Subcutaneous abdominal adipose tissue (tissue), 5 donors: ENCODE measurements at regions not wholly inside any gene's neighbourhood (a gene's known extent, or its start where the extent isn't known, plus 50 kb on each side); places are given as distances from the start of the nearest gene placed in this dataset.

Experiments used
- H3K27ac ChIP-seq: one replicate; pipeline ENCODE4 v1.7.0; 2013; ENCODE audit warnings: low read depth, mild to moderate bottlenecking, inconsistent platforms, low read length, moderate library complexity
- H3K27me3 ChIP-seq, 5 donors: one replicate each; pipeline ENCODE4 v1.7.0; 2013; ENCODE audit warnings: low read length in 5 of 5, inconsistent platforms in 1 of 5; ENCODE audit not compliant: control insufficient read depth in 5 of 5, insufficient read depth in 4 of 5
- H3K36me3 ChIP-seq, 5 donors: one replicate each; pipeline ENCODE4 v1.7.0; 2013; ENCODE audit warnings: low read length in 5 of 5; ENCODE audit not compliant: control insufficient read depth in 5 of 5, insufficient read depth in 5 of 5
- H3K4me1 ChIP-seq, 5 donors: one replicate each; pipeline ENCODE4 v1.7.0; 2013; ENCODE audit warnings: low read length in 5 of 5, mild to moderate bottlenecking in 3 of 5, moderate library complexity in 1 of 5; ENCODE audit not compliant: control insufficient read depth in 5 of 5, insufficient read depth in 5 of 5
- H3K4me3 ChIP-seq, 5 donors: one replicate each; pipeline ENCODE4 v1.7.0; 2013; ENCODE audit warnings: low read length in 5 of 5, low read depth in 1 of 5
- H3K9ac ChIP-seq, 5 donors: one replicate each; pipeline ENCODE4 v1.7.0; 2013; ENCODE audit warnings: low read length in 5 of 5, mild to moderate bottlenecking in 4 of 5, moderate library complexity in 3 of 5
- H3K9me3 ChIP-seq, 5 donors: one replicate each; pipeline ENCODE4 v1.7.0; 2013; ENCODE audit warnings: low read length in 5 of 5; ENCODE audit not compliant: control insufficient read depth in 5 of 5
- donor health status: healthy.
- donor health status: healthy.
- donor health status: healthy.
- donor health status: healthy.
- donor health status: healthy.

DNA sequence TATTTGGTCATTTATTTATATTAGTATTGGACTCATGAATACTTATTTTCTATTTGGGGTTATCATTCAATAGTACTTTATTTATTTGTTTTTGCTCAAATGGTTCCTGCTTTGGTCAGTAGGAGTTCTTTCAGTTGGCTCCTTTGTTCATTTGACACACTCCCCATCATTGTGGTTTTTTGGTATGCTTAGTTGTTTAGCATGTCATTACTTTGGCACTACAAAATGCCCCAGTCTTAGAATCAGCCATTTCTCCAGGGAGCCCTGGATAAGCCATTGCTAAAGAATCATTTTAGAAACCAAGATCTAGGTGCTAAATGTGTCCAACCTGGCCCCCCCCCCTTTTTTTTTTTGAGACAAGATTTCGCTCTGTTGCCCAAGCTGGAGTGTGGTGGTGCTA lies 61.7 kb upstream of the MRPS6 start:
- H3K27me3 ChIP-seq, result no peaks in the 10 kb centered on the region
- H3K9ac ChIP-seq, result no peak overlapping the region
- H3K27ac ChIP-seq, result no peak overlapping the region
- no peaks in the 10 kb centered on the region for H3K36me3 ChIP-seq
- H3K4me3 ChIP-seq, result no peak overlapping the region
- peaks cover 0 to 34% (median 19%) of the 10 kb centered on the region in 5 donors for H3K9me3 ChIP-seq
- peaks cover 0 to under 1% (median 0%) of the 10 kb centered on the region in 5 donors for H3K4me1 ChIP-seq

DNA sequence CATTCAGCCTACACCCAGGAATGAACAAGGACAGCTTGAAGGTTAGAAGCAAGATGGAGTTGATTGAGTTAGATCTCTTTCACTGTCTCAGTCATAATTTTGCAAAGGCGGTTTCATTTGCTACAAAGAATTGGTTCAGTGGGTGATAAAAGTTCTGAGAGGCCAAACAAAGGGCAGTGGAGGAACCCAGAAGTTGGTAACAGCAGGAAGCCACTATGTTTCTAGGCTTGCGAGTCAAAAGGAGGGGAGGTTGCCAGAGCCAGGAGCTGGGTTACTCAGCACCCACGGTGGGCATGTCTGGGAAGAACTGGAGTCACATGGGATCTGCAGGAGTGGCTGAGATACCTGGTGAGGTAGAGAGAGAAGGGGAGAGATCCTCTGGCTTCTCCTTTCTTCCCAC lies 64.2 kb upstream of the MRPS6 start:
- Histone ChIP-seq H3K27ac (no peak overlapping the region), H3K9ac (no peak overlapping the region), H3K27me3 (no peaks in the 10 kb centered on the region), H3K9me3 (peaks cover 0 to 27% (median 19%) of the 10 kb centered on the region in 5 donors), H3K36me3 (no peaks in the 10 kb centered on the region), H3K4me3 (no peak overlapping the region), H3K4me1 (peaks cover 0 to 16% (median 12%) of the 10 kb centered on the region in 5 donors)

DNA sequence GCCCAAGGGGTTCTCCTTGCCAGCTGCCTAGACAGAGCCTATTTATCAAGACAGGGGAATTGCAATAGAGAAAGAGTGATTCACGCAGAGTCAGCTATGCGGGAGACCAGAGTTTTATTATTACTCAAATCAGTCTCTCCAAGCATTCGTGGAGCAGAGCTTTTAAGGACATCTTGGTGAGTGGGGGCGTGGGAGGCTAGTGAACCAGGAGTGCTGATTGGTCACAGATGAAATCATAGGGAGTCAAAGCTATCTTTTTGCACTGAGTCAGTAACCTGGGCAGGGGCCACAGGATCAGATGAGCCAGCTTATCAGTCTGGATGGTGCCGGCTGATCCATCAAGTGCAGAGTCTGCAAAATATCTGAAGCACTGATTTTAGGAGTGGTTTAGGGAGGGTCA lies 64.8 kb upstream of the MRPS6 start:
- no peaks in the 10 kb centered on the region for H3K27me3 ChIP-seq
- peaks cover 0 to 26% (median 21%) of the 10 kb centered on the region in 5 donors for H3K9me3 ChIP-seq
- no peak overlapping the region for H3K4me3 ChIP-seq
- H3K4me1 ChIP-seq, result peaks cover 0 to 19% (median 12%) of the 10 kb centered on the region in 5 donors
- H3K9ac ChIP-seq, result no peak overlapping the region
- no peak overlapping the region for H3K27ac ChIP-seq
- H3K36me3 ChIP-seq, result no peaks in the 10 kb centered on the region

DNA sequence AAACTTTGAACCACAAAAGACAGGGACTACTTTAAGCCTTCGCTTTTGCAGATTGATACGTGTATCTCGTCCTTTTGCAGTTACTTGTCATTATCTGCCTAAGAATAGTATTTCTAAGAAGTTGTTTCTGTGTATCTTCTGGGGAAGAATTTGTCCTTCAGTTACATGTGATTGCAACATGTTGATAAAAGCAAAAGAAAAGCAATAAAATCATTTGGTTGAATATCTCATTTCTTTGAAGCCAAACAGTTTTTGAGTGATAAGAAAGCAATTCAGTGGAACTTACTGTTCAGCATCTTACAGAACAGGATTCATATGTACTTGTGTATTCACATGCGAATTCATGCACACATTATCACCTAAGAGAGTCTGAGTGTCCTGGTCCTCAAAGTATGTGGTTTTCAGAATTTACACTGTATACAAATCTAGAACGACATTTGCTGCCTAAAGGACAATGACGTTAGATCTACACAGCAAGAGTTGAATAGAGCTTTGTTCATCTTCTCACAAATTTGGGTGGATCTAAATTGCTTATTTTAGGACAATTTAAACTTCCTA lies 66.7 kb upstream of the MRPS6 start:
- Histone ChIP-seq H3K27ac (no peak overlapping the region), H3K4me1 (peaks cover 0 to 19% (median 12%) of the 10 kb centered on the region in 5 donors), H3K27me3 (no peaks in the 10 kb centered on the region), H3K9ac (no peak overlapping the region), H3K36me3 (no peaks in the 10 kb centered on the region), H3K9me3 (peaks cover 0 to 17% (median 10%) of the 10 kb centered on the region in 5 donors), H3K4me3 (no peak overlapping the region)

DNA sequence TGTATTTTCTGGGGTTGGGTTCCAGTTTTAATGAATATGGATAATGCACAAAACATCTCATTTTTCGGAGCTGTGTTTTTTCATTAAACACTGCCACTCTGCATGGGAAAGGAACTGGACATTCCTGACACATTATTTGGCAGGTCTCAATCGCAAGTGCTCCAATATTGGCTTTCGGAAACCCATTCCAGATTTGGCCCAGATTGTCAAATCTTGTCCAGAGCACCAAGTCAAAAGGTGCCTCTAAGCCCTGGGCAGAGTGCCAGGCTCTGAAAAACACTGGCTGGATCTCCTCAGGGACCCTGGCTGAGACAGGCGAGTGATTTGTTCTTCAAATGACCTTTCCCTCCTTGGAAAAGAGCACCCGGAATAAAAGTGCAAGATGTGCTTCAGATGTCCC lies 68.4 kb upstream of the MRPS6 start:
- peaks cover 0 to 19% (median 12%) of the 10 kb centered on the region in 5 donors for H3K4me1 ChIP-seq
- H3K4me3 ChIP-seq, result no peak overlapping the region
- H3K27ac ChIP-seq, result peak overlapping the region; percentile 47
- peaks cover 0 to 15% (median 6%) of the 10 kb centered on the region in 5 donors for H3K9me3 ChIP-seq
- no peaks in the 10 kb centered on the region for H3K36me3 ChIP-seq
- H3K9ac ChIP-seq, result no peak overlapping the region
- H3K27me3 ChIP-seq, result no peaks in the 10 kb centered on the region

DNA sequence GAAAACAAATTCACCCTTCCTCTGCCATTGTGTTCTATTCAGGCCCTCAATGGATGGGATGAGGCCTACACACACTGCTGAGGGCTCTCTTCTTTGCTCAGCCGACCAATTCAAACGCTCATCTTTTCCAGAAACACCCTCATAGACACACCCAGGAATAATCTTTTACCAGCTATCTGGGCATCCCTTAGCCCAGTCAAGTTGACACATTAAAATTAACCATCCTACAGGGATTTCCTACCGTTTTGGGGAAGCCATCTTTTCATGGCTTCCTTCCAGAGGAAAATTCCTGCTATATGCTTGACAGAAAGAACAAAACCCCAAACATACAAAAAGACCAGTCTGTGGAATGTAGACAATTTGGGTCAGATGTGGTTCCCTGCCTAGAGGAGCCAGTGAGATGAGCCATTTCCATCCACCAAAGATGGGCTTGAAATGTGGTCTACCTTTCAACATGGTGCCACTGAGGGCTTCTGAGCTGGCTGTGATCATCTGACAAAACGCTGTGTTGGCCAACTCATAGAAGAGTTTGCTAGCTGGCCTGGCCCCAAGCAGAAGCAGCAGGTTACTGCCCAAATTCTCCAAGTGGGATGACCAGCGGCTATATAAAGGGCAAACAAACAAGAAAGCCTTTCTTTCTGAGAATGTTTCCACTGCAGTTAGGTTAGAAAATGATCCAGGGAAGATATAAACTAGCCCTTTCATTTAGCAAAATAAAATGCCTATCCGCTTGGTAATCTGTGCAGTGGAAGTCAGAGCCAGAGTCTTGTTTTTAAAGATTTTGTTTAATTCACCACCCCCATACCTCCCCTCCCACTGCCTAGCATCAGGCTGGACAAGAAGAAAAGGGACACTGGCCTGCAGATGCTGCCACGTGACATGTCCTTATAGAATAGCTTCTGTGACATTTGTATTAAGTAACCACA lies 69.1 kb upstream of the MRPS6 start:
- H3K27ac ChIP-seq, result peak overlapping the region; percentile 47

DNA sequence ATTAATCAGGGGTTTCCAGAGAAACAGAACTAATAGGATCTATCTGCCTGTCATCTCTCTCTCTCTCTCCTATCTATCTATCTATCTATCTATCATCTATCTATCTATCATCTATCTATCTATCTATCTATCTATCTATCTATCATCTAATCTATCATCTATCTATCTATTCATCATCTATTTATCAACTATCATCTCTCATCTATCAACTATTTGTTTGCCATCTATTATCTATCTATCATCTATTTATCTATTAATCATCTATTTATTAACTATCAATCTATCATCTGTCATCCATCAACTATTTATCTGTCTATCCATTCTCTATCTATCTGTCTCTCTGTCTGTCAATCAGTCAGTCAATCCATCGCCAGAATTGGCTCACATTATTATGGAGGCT lies 70.0 kb upstream of the MRPS6 start:
- no peaks in the 10 kb centered on the region for H3K36me3 ChIP-seq
- H3K27me3 ChIP-seq, result no peaks in the 10 kb centered on the region
- no peak overlapping the region for H3K27ac ChIP-seq
- no peak overlapping the region for H3K9ac ChIP-seq
- H3K4me3 ChIP-seq, result no peak overlapping the region
- H3K9me3 ChIP-seq, result peaks cover 0 to 6% (median 3%) of the 10 kb centered on the region in 5 donors
- peaks cover 0 to 19% (median 12%) of the 10 kb centered on the region in 5 donors for H3K4me1 ChIP-seq

More for the DNA sequence above, 69.1 kb upstream of the MRPS6 start:
- H3K4me3 ChIP-seq, result no peak overlapping the region
- H3K9me3 ChIP-seq, result peaks cover 0 to 10% (median 6%) of the 10 kb centered on the region in 5 donors
- peaks cover 0 to 19% (median 12%) of the 10 kb centered on the region in 5 donors for H3K4me1 ChIP-seq
- no peaks in the 10 kb centered on the region for H3K27me3 ChIP-seq
- no peaks in the 10 kb centered on the region for H3K36me3 ChIP-seq
- no peak overlapping the region for H3K9ac ChIP-seq

DNA sequence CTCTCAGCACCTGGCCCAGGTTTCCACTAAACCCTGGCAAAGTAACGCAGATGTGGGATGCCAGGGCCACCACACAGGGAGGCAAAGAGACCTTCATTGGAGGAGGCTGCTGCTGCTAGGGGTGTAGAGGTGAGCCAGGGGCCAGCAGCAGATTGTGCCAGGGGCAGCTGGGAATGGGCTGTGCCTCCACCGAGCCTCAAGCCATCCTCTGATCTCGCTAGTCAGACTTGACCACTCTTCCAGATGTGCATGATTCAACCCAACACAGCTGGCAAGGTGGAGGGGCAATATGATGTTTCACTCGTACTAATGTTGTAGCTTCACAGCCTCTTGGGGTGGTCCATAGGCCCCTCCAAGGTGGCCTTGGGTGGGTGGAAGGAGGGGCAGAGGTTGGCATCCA lies 73.0 kb upstream of the MRPS6 start:
- Histone ChIP-seq H3K4me1 (peaks cover 0 to 15% (median 12%) of the 10 kb centered on the region in 5 donors), H3K9me3 (peaks cover 0 to 10% (median 7%) of the 10 kb centered on the region in 5 donors), H3K27ac (no peak overlapping the region), H3K27me3 (no peaks in the 10 kb centered on the region), H3K4me3 (no peak overlapping the region), H3K36me3 (no peaks in the 10 kb centered on the region), H3K9ac (no peak overlapping the region)

DNA sequence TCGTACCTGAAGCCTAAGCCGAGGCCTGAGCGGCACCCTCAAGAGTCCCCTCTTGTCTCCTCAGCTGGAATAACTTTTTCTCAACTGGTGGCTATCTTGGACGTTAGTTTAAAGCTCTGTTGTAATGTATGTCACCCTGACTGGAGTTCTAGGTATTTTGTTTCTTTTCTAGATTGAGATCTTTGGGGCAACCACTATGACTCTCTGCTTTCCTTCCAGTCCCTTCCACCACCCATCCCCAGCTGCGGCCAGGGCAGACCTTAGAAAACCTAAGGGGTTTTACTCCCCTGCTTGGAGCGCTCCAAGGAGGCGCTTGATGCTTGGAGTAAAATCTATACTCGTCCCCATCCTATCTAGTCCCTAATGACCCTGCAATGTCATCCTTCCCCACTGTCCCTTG lies 74.6 kb upstream of the MRPS6 start:
- Histone ChIP-seq H3K4me1 (peaks cover 0 to 3% (median 0%) of the 10 kb centered on the region in 5 donors), H3K4me3 (no peak overlapping the region), H3K27ac (no peak overlapping the region), H3K27me3 (no peaks in the 10 kb centered on the region), H3K9ac (no peak overlapping the region), H3K36me3 (no peaks in the 10 kb centered on the region), H3K9me3 (peaks cover 0 to 9% (median 7%) of the 10 kb centered on the region in 5 donors)

DNA sequence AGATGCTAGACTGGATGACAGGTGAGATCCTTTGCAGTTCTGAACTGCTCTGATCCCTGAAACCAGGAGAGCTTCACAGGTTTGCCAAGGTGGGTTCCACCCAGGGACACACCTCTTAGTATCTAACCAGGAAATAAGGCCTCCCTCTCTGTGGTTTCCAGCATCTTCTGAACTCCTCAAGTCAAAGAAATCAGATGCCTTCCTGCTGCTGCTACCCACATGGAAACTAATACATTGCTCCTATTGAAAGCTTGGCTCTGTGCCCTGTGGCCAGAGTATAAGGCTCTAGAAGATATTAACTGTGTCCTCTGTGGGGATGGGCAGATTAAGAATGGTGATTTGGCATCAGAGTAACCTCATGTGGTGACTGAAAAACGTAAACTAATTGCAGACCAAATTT lies 75.0 kb upstream of the MRPS6 start:
- Histone ChIP-seq H3K36me3 (no peaks in the 10 kb centered on the region), H3K27me3 (no peaks in the 10 kb centered on the region), H3K4me1 (peaks cover 0 to 7% (median 0%) of the 10 kb centered on the region in 5 donors), H3K9ac (no peak overlapping the region), H3K27ac (no peak overlapping the region), H3K4me3 (no peak overlapping the region), H3K9me3 (peaks cover 0 to 7% (median 6%) of the 10 kb centered on the region in 5 donors)
